Kidney glomerular epithelial cell (primary cell): ENCODE measurements at regions not wholly inside any gene's neighbourhood (a gene's known extent, or its start where the extent isn't known, plus 50 kb on each side); places are given as distances from the start of the nearest gene placed in this dataset.

ENCODE experiments used
- DNase-seq: peaks from one replicate; lab custom pipeline; 2025; lab: John Stamatoyannopoulos, UW

- no peak for DNase-seq
Measured at GRCh38 chr11:36719358-36720107, 121.5 kb upstream of the RAG2 start.

- DNase-seq: no peak
Measured at GRCh38 chr11:36718451-36718850, 120.4 kb upstream of the RAG2 start.

GRCh38 chr11:36713715-36714114 lies 115.7 kb upstream of the RAG2 start:
- no peak for DNase-seq

- DNase-seq: peak; percentile 6
Measured at GRCh38 chr11:36711104-36711825, 113.2 kb upstream of the RAG2 start.
